ENCODE measurements at regions not wholly inside any gene's neighbourhood (a gene's known extent, or its start where the extent isn't known, plus 50 kb on each side); places are given as distances from the start of the nearest gene placed in this dataset.

DNA sequence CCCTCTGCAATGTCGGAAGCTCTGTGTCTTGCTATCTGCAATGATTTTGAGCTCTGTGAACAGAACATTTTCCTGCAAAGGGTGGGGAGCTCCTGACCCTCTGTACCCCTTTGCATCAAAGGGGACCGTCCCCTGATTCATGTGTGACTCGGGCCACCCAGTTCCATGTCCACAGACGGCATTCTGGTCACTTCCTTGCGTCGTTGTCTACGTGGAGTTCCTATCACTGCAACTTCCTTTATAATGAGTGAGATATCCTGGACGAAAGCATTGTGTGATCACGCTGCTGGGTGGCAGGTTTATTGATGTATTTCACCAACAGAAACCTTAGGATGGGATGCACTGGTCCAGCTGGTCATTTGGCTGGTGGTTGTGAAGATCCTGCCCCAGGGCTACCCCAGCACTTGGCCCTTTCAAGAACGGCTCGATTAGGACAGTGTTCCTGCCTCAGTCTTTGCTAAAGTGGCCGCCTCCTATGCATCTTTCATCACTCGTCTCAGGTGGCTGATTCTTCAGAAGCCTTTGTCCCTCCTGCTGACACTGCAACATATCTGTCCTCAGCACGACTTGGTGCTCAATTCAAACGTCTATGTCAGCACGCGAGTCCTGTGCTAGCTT lies 202.7 kb downstream of the ACKR3 start:
- peaks cover 0 to 8% (median 0%) of the 10 kb centered on the region in 5 experiments for H3K9me3 ChIP-seq (ENCODE audit: control extremely low read depth in 1 of 5, control insufficient read depth in 4 of 5, insufficient read depth in 2 of 5, low read depth in 1 of 5, low read length in 4 of 5)
- no peak overlapping the region for H3K4me3 ChIP-seq (ENCODE audit: control insufficient read depth in 1 of 7, extremely low read depth in 1 of 7, insufficient read depth in 4 of 7, low read depth in 2 of 7, low read length in 6 of 7)
- WGBS (ENCODE audit: insufficient coverage) = 82% methylated on average over 12 of the region's 17 CpGs
- DNase-seq = no peak
- H3K4me1 ChIP-seq (ENCODE audit: control extremely low read depth in 1 of 4, control insufficient read depth in 4 of 4, insufficient read depth in 4 of 4, low read length in 3 of 4) = no peaks in the 10 kb centered on the region
- ChIA-PET CTCF (no interaction called here), POLR2A (no interaction called here)
- peaks cover 0 to 19% (median 8%) of the 10 kb centered on the region in 5 experiments for H3K27me3 ChIP-seq (replicated peaks in 2 of 5; ENCODE audit: control insufficient read depth in 4 of 5, insufficient read depth in 5 of 5, low read length in 4 of 5)
- no peak overlapping the region for H3K27ac ChIP-seq (ENCODE audit: insufficient read depth in 1 of 2, low read depth in 1 of 2, low read length in 2 of 2, poor library complexity in 1 of 2, severe bottlenecking in 2 of 2)
- no peaks in the 10 kb centered on the region for H3K36me3 ChIP-seq (ENCODE audit: control insufficient read depth in 4 of 4, insufficient read depth in 4 of 4, low read length in 3 of 4)

DNA sequence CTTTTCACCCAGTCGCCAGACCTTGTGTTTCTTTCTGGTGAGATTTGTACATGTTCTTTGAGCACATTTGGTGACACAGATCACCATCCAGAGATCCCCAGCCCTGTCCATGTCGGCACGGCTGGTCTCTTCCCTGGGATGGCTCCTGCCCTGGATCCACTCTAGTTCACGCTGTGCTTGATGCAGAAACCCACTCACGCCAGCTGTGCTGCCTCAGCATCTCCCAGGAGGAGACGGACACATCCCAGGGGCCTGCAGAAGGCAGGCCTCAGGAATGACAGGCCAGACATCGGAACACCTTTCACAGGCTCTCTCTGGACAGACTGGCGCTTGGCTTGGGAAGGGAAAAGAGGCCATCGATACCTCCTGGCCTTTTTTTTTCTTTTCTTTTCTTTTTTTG lies 203.6 kb downstream of the ACKR3 start:
- no peak for DNase-seq
- Histone ChIP-seq H3K9me3 (ENCODE audit: control extremely low read depth in 1 of 5, control insufficient read depth in 4 of 5, insufficient read depth in 2 of 5, low read depth in 1 of 5, low read length in 4 of 5) (peaks cover 0 to 2% (median 0%) of the 10 kb centered on the region in 5 experiments), H3K27me3 (replicated peaks in 2 of 5; ENCODE audit: control insufficient read depth in 4 of 5, insufficient read depth in 5 of 5, low read length in 4 of 5) (peaks cover 0 to 16% (median 8%) of the 10 kb centered on the region in 5 experiments), H3K36me3 (ENCODE audit: control insufficient read depth in 4 of 4, insufficient read depth in 4 of 4, low read length in 3 of 4) (no peaks in the 10 kb centered on the region), H3K4me3 (ENCODE audit: control insufficient read depth in 1 of 7, extremely low read depth in 1 of 7, insufficient read depth in 4 of 7, low read depth in 2 of 7, low read length in 6 of 7) (no peak overlapping the region), H3K27ac (ENCODE audit: insufficient read depth in 1 of 2, low read depth in 1 of 2, low read length in 2 of 2, poor library complexity in 1 of 2, severe bottlenecking in 2 of 2) (no peak overlapping the region), H3K4me1 (ENCODE audit: control extremely low read depth in 1 of 4, control insufficient read depth in 4 of 4, insufficient read depth in 4 of 4, low read length in 3 of 4) (no peaks in the 10 kb centered on the region)
- ChIA-PET POLR2A (no interaction called here), CTCF (no interaction called here)
- 92% methylated on average over 5 of the region's 9 CpGs for WGBS (ENCODE audit: insufficient coverage)

DNA sequence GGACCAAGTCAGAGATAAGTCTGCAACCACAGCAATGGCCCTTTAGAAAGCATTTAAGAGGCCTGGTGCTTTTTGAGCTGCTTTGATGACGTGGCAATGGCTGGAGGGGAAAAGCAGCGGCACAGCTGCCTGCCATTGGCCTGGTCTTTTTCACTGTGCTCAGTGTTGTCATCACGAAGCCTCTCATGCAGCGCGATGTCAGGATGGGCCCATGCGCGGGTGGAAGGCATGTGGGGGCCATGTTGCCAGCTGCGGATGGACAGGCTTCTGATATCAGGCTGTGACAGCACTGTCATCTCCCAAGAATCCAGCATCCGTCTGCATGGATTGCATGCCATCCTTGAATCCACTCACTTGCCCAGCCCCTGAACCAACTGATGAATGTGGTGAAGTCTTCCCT lies 204.5 kb downstream of the ACKR3 start:
- DNase-seq = no peak
- ChIA-PET CTCF (no interaction called here), POLR2A (no interaction called here)
- H3K36me3 ChIP-seq (ENCODE audit: control insufficient read depth in 4 of 4, insufficient read depth in 4 of 4, low read length in 3 of 4) = no peaks in the 10 kb centered on the region
- H3K4me1 ChIP-seq (ENCODE audit: control extremely low read depth in 1 of 4, control insufficient read depth in 4 of 4, insufficient read depth in 4 of 4, low read length in 3 of 4) = no peaks in the 10 kb centered on the region
- H3K27me3 ChIP-seq (replicated peaks in 2 of 5; ENCODE audit: control insufficient read depth in 4 of 5, insufficient read depth in 5 of 5, low read length in 4 of 5) = peaks cover 0 to 16% (median 8%) of the 10 kb centered on the region in 5 experiments
- H3K9me3 ChIP-seq (ENCODE audit: control extremely low read depth in 1 of 5, control insufficient read depth in 4 of 5, insufficient read depth in 2 of 5, low read depth in 1 of 5, low read length in 4 of 5) = no peaks in the 10 kb centered on the region
- H3K27ac ChIP-seq (ENCODE audit: insufficient read depth in 1 of 2, low read depth in 1 of 2, low read length in 2 of 2, poor library complexity in 1 of 2, severe bottlenecking in 2 of 2) = no peak overlapping the region
- H3K4me3 ChIP-seq (ENCODE audit: control insufficient read depth in 1 of 7, extremely low read depth in 1 of 7, insufficient read depth in 4 of 7, low read depth in 2 of 7, low read length in 6 of 7) = no peak overlapping the region
- 96% methylated on average over 8 of the region's 9 CpGs for WGBS (ENCODE audit: insufficient coverage)

DNA sequence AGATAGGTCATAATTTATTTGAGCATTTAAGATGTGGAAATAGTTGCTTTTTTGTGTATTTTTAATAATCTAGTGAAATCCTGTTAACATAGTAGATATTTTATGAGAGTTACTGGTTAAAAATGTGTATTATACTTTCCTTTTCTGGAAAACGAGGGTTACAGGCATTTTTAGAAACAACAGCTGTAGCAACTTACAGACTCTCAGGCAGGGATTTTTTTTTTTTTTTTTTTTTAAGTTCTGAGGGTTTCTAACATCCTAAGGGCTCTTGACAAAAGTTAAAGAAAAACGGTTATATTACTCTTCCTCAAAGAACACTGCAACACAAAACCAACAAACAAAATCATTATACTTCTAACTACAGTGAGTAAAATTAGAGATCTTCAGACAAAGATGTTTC lies 205.9 kb downstream of the ACKR3 start:
- no peak overlapping the region for H3K4me3 ChIP-seq (ENCODE audit: control insufficient read depth in 1 of 7, extremely low read depth in 1 of 7, insufficient read depth in 4 of 7, low read depth in 2 of 7, low read length in 6 of 7)
- peaks cover 0 to 15% (median 6%) of the 10 kb centered on the region in 5 experiments for H3K27me3 ChIP-seq (replicated peaks in 2 of 5; ENCODE audit: control insufficient read depth in 4 of 5, insufficient read depth in 5 of 5, low read length in 4 of 5)
- DNase-seq = no peak
- no peaks in the 10 kb centered on the region for H3K36me3 ChIP-seq (ENCODE audit: control insufficient read depth in 4 of 4, insufficient read depth in 4 of 4, low read length in 3 of 4)
- ChIA-PET CTCF (no interaction called here), POLR2A (no interaction called here)
- no peaks in the 10 kb centered on the region for H3K9me3 ChIP-seq (ENCODE audit: control extremely low read depth in 1 of 5, control insufficient read depth in 4 of 5, insufficient read depth in 2 of 5, low read depth in 1 of 5, low read length in 4 of 5)
- no peaks in the 10 kb centered on the region for H3K4me1 ChIP-seq (ENCODE audit: control extremely low read depth in 1 of 4, control insufficient read depth in 4 of 4, insufficient read depth in 4 of 4, low read length in 3 of 4)
- no CpG with 5 or more reads among the region's 2 CpGs for WGBS (ENCODE audit: insufficient coverage)
- no peak overlapping the region for H3K27ac ChIP-seq (ENCODE audit: insufficient read depth in 1 of 2, low read depth in 1 of 2, low read length in 2 of 2, poor library complexity in 1 of 2, severe bottlenecking in 2 of 2)

DNA sequence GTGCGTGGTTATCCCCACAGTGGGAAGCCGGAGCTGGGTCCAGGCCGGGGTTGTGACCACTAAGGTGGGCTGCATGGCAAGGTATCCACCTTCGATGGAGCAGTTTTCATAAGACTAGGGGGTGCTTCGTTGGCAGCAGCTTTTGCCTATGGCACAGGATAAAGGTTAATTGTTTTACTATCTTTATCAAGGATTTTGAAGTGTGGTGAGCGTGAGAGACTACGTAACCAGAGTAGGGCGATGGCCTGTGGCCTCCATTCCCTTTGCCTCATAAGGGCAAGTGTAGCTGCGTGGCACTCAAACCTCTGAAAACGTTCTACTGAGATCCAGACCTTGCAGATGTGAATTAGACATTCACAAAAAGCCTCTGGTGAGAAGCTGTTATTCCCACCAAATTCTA lies 206.6 kb downstream of the ACKR3 start:
- POLR2A ChIA-PET = no interaction called here
- DNase-seq = no peak
- H3K27me3 ChIP-seq (replicated peaks in 2 of 5; ENCODE audit: control insufficient read depth in 4 of 5, insufficient read depth in 5 of 5, low read length in 4 of 5) = peaks cover 0 to 15% (median 6%) of the 10 kb centered on the region in 5 experiments
- H3K36me3 ChIP-seq (ENCODE audit: control insufficient read depth in 4 of 4, insufficient read depth in 4 of 4, low read length in 3 of 4) = no peaks in the 10 kb centered on the region
- 97% methylated on average over 9 of the region's 10 CpGs for WGBS (ENCODE audit: insufficient coverage)
- H3K4me3 ChIP-seq (ENCODE audit: control insufficient read depth in 1 of 7, extremely low read depth in 1 of 7, insufficient read depth in 4 of 7, low read depth in 2 of 7, low read length in 6 of 7) = no peak overlapping the region
- no peaks in the 10 kb centered on the region for H3K4me1 ChIP-seq (ENCODE audit: control extremely low read depth in 1 of 4, control insufficient read depth in 4 of 4, insufficient read depth in 4 of 4, low read length in 3 of 4)
- CTCF ChIA-PET = no interaction called here
- H3K9me3 ChIP-seq (ENCODE audit: control extremely low read depth in 1 of 5, control insufficient read depth in 4 of 5, insufficient read depth in 2 of 5, low read depth in 1 of 5, low read length in 4 of 5) = no peaks in the 10 kb centered on the region
- H3K27ac ChIP-seq (ENCODE audit: insufficient read depth in 1 of 2, low read depth in 1 of 2, low read length in 2 of 2, poor library complexity in 1 of 2, severe bottlenecking in 2 of 2) = no peak overlapping the region

DNA sequence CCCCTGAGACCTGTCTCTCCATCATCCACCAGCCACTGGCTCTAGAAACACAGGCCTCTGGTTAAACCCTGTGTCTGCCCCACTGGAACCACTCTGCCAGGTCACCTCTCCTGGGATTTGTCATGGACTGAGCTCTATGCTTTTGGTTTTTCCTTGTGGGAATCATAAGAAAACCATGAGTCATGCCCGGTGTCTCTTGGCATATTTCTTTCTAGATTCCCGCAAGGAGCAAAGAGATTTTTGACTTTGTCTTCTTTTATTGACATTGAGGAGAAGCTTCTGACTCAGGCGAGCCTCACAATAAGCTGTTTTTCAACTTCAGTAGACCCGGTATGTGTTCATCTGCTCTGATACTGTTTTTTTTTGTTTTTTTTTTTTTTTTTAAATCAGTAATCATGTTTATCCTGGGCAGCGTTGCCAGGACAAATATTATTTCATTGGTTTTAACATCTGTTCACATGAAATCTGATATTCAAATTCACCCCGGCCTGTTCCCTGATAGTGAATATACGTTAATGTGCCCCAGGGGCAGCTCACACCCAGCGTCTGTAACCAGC lies 207.1 kb downstream of the ACKR3 start:
- CTCF ChIA-PET = no interaction called here
- no peak overlapping the region for H3K27ac ChIP-seq (ENCODE audit: insufficient read depth in 1 of 2, low read depth in 1 of 2, low read length in 2 of 2, poor library complexity in 1 of 2, severe bottlenecking in 2 of 2)
- POLR2A ChIA-PET = no interaction called here
- no peak overlapping the region for H3K4me3 ChIP-seq (ENCODE audit: control insufficient read depth in 1 of 7, extremely low read depth in 1 of 7, insufficient read depth in 4 of 7, low read depth in 2 of 7, low read length in 6 of 7)
- H3K9me3 ChIP-seq (ENCODE audit: control extremely low read depth in 1 of 5, control insufficient read depth in 4 of 5, insufficient read depth in 2 of 5, low read depth in 1 of 5, low read length in 4 of 5) = no peaks in the 10 kb centered on the region
- H3K36me3 ChIP-seq (ENCODE audit: control insufficient read depth in 4 of 4, insufficient read depth in 4 of 4, low read length in 3 of 4) = no peaks in the 10 kb centered on the region
- no peak for DNase-seq
- peaks cover 0 to 18% (median 6%) of the 10 kb centered on the region in 5 experiments for H3K27me3 ChIP-seq (replicated peaks in 2 of 5; ENCODE audit: control insufficient read depth in 4 of 5, insufficient read depth in 5 of 5, low read length in 4 of 5)
- H3K4me1 ChIP-seq (ENCODE audit: control extremely low read depth in 1 of 4, control insufficient read depth in 4 of 4, insufficient read depth in 4 of 4, low read length in 3 of 4) = no peaks in the 10 kb centered on the region
- WGBS (ENCODE audit: insufficient coverage) = 98% methylated on average over 4 of the region's 8 CpGs

DNA sequence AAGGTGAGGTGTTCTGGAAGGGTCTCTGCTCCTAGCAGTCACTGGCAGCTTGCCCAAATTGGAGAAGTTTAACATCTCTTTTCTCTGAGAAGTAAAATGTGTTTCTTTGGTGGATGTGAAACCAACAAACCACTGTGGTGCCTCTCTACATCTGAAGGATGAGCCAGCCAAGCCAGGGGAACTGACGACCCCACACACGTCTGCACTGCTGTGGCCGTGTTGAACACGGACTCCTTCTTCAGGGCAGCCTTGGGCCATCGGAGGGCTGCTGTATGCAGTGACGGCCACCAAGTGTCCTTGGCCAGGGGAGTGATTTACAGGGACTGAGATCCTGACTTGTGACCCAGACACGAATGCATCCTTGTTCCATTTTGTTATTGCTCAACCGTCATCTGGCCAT lies 207.8 kb downstream of the ACKR3 start:
- no peaks in the 10 kb centered on the region for H3K36me3 ChIP-seq (ENCODE audit: control insufficient read depth in 4 of 4, insufficient read depth in 4 of 4, low read length in 3 of 4)
- no peak for DNase-seq
- CTCF ChIA-PET = no interaction called here
- WGBS (ENCODE audit: insufficient coverage) = 86% methylated on average over 8 of the region's 8 CpGs
- POLR2A ChIA-PET = no interaction called here
- H3K27ac ChIP-seq (ENCODE audit: insufficient read depth in 1 of 2, low read depth in 1 of 2, low read length in 2 of 2, poor library complexity in 1 of 2, severe bottlenecking in 2 of 2) = no peak overlapping the region
- H3K4me1 ChIP-seq (ENCODE audit: control extremely low read depth in 1 of 4, control insufficient read depth in 4 of 4, insufficient read depth in 4 of 4, low read length in 3 of 4) = no peaks in the 10 kb centered on the region
- H3K4me3 ChIP-seq (ENCODE audit: control insufficient read depth in 1 of 7, extremely low read depth in 1 of 7, insufficient read depth in 4 of 7, low read depth in 2 of 7, low read length in 6 of 7) = no peak overlapping the region
- peaks cover 0 to 21% (median 6%) of the 10 kb centered on the region in 5 experiments for H3K27me3 ChIP-seq (replicated peaks in 2 of 5; ENCODE audit: control insufficient read depth in 4 of 5, insufficient read depth in 5 of 5, low read length in 4 of 5)
- no peaks in the 10 kb centered on the region for H3K9me3 ChIP-seq (ENCODE audit: control extremely low read depth in 1 of 5, control insufficient read depth in 4 of 5, insufficient read depth in 2 of 5, low read depth in 1 of 5, low read length in 4 of 5)
